Heart right ventricle (tissue), 16 donors: ENCODE measurements at regions not wholly inside any gene's neighbourhood (a gene's known extent, or its start where the extent isn't known, plus 50 kb on each side); places are given as distances from the start of the nearest gene placed in this dataset.

Experiments
- ATAC-seq, 8 donors: fragments of 200-7000 bp; cut with Tn5 transposase; one replicate each; pipeline ENCODE4 v1.9.1; 2020; ENCODE audit warnings: mild to moderate bottlenecking in 8 of 8, moderate library complexity in 8 of 8, moderate number of reproducible peaks in 1 of 8
- DNase-seq, 2 donors: peaks; one replicate each; pipeline ENCODE4 v3.0.0-alpha.2; 2020
- H3K27ac ChIP-seq, 10 donors: fragments of 200-600 bp; sonication (generic) in 2 of 10; one replicate each; pipeline versions ENCODE4 v1.5.0 to v1.8.0; 2020 to 2022; ENCODE audit warnings: mild to moderate bottlenecking in 3 of 10
- H3K27me3 ChIP-seq, 7 donors: fragments of 200-600 bp; one replicate each; pipeline ENCODE4 v1.8.0; 2021 to 2022; ENCODE audit warnings: mild to moderate bottlenecking in 2 of 7
- H3K36me3 ChIP-seq, 9 donors: fragments of 200-600 bp; sonication (generic) in 1 of 9; one replicate each; pipeline versions ENCODE4 v1.5.0 to v1.8.0; 2020 to 2022; ENCODE audit warnings: mild to moderate bottlenecking in 2 of 9
- H3K4me1 ChIP-seq, 9 donors: fragments of 200-600 bp; sonication (generic) in 1 of 9; one replicate each; pipeline versions ENCODE4 v1.5.0 to v1.8.0; 2020 to 2022; ENCODE audit warnings: mild to moderate bottlenecking in 4 of 9
- H3K4me3 ChIP-seq, 10 donors: fragments of 200-600 bp; sonication (generic) in 2 of 10; one replicate each; pipeline versions ENCODE4 v1.5.0 to v1.8.0; 2020 to 2022; ENCODE audit warnings: mild to moderate bottlenecking in 7 of 10, moderate library complexity in 2 of 10
- H3K9me3 ChIP-seq, 11 donors: fragments of 200-600 bp in 10 of 11; sonication (generic) in 2 of 11; one replicate each; pipeline versions ENCODE4 v1.5.0 to v1.8.0; 2013 to 2022; ENCODE audit warnings: mild to moderate bottlenecking in 2 of 11, control low read depth in 1 of 11, moderate library complexity in 1 of 11
- WGBS, 2 donors: extraction: QIAGEN DNeasy Blood & Tissue Kit; methylation state at CpG; one replicate each; pipeline ENCODE4 v1.1.7; 2013; ENCODE audit warnings: inconsistent platforms in 1 of 2; 5-methylcytosine and 5-hydroxymethylcytosine counted together
- intact Hi-C, 10 donors: fragments of 100-400 bp; cut with DNase I; formaldehyde crosslinking; loops; one replicate each; pipeline versions ENCODE4 v1.11.1 to v1.14.2; 2022
- TF ChIP-seq, protein P1 (sequence below), 9 donors: fragments of 200-600 bp; sonication (generic) in 2 of 9; IDR thresholded peaks; one replicate each; pipeline versions ENCODE4 v1.5.0 to v1.8.0; 2021 to 2022; ENCODE audit warnings: antibody characterized with exemption in 9 of 9, mild to moderate bottlenecking in 5 of 9, moderate library complexity in 1 of 9
- donor health status: Arrhythmogenic right ventricular cardiomyopathy.
- donor health status: ischemic (EF 13 %, LVEDD 7.1; RV severe dilation, severe dysfunction).
- donor health status: healthy with polysubstance abuse.
- donor health status: DM: no; HTN: yes; CAD: no.
- donor health status: DM: no; HTN: no; CAD: no.
- donor health status: ischemic (EF 25% LVEDD 6.9; RV normal size, moderate dysfunction).
- donor health status: ischemic (EF 25% LVEDD 5.7; RV mildly dilated, moderate dysfunction).
- donor health status: healthy.
- donor health status: DM: yes; HTN: yes; CAD: no.
- donor health status: Ischemic cardiomyopathy.
- donor health status: ischemic (EF 35%, LVEDD 5.7; RV mildly dilated, moderate dysfunction).
- donor health status: nonischemic (EF 11% LVEDD 7.7; RV severe dilation, severe dysfunction).
- donor health status: DM: yes; HTN: yes; CAD: no.
- donor health status: PGD.
- donor health status: ischemic (EF 29% LVEDD 5.4; RV normal size, mild dysfunction).
- donor health status: nonischemic (EF 23%, LVEDD 6.1; RV moderate dilation, normal function).

DNA sequence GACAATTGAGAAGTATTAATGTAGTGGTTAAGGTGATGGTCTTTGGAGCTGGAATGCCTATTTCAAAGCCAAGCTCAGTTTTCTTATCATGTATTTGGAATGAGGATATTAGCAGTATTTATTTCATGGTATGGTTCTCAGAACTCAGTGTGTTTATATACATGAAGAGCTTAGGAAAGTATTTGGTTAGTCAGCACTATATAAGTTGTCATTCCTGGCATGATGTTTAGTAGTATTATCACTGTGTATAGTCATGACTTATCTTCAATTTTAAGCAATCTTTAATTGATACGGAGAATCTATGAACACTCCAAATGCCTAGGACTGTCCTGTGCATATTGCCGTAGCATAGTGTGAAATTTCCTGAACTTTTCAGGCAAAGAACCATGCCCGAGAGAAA, 501.9 kb upstream of the USP24 start:
- ATAC-seq (no peak), DNase-seq (no peak)
- no peaks in the 10 kb centered on the region for H3K9me3 ChIP-seq
- no peaks in the 10 kb centered on the region for H3K27me3 ChIP-seq
- WGBS, 2 donors = 90 to 93% methylated on average over 3 of the region's 3 CpGs
- peaks cover 0 to 37% (median 14%) of the 10 kb centered on the region in 9 donors for H3K4me1 ChIP-seq
- intact Hi-C loops = no loop called here
- no peaks in the 10 kb centered on the region for H3K36me3 ChIP-seq
- no peak overlapping the region for H3K4me3 ChIP-seq
- no peak overlapping the region for H3K27ac ChIP-seq
- TF ChIP-seq, protein P1, sequence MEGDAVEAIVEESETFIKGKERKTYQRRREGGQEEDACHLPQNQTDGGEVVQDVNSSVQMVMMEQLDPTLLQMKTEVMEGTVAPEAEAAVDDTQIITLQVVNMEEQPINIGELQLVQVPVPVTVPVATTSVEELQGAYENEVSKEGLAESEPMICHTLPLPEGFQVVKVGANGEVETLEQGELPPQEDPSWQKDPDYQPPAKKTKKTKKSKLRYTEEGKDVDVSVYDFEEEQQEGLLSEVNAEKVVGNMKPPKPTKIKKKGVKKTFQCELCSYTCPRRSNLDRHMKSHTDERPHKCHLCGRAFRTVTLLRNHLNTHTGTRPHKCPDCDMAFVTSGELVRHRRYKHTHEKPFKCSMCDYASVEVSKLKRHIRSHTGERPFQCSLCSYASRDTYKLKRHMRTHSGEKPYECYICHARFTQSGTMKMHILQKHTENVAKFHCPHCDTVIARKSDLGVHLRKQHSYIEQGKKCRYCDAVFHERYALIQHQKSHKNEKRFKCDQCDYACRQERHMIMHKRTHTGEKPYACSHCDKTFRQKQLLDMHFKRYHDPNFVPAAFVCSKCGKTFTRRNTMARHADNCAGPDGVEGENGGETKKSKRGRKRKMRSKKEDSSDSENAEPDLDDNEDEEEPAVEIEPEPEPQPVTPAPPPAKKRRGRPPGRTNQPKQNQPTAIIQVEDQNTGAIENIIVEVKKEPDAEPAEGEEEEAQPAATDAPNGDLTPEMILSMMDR (IDR thresholded peaks at IDR 0.05) = no peak

DNA sequence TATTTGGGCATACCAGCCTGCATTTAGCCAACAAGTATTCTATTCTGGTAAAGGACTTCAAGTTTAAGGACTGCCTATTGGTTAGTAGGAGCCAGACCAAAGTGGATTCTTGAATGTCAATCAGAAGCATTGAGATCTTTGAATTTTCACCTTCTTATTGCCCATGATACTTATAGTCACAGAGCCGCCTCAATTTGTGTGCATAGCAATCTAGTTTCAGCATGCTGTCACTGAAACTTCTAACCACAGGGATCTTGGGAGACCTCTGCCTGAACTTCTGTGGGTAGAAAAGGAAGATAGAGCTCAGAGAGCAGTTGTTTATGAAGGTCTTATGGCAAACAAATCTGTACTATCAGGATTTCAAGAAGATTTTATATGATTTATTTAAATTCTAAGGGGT, 501.4 kb upstream of the USP24 start:
- intact Hi-C loops = no loop called here
- DNase-seq (no peak), ATAC-seq (no peak)
- Histone ChIP-seq H3K9me3 (no peaks in the 10 kb centered on the region), H3K4me1 (peaks cover 0 to 37% (median 14%) of the 10 kb centered on the region in 9 donors), H3K27me3 (no peaks in the 10 kb centered on the region), H3K27ac (no peak overlapping the region), H3K4me3 (no peak overlapping the region), H3K36me3 (no peaks in the 10 kb centered on the region)
- TF ChIP-seq, protein P1 (IDR thresholded peaks at IDR 0.05) = no peak
- WGBS, 2 donors = 94% methylated on average over 1 of the region's 1 CpG

DNA sequence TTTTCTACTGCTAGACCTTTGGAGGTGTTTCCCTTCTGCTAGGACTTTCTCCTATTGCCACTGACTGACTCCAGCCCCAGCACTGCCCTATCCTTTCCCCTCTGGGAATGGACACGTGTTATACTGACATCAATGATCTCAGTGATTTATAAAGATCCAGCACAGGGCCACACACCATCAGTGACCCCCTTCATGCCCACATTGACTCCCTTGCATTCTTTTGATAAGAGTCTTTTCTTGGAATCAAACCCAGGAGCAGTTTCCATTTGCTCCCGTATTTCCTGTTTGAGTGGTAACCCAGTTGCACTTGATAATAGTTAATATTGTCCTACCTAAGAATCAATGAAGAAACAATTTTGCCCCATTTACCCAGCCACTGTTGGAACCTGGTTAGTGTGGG, 501.0 kb upstream of the USP24 start:
- Histone ChIP-seq H3K4me3 (no peak overlapping the region), H3K27me3 (no peaks in the 10 kb centered on the region), H3K36me3 (no peaks in the 10 kb centered on the region), H3K4me1 (peaks cover 0 to 37% (median 14%) of the 10 kb centered on the region in 9 donors), H3K9me3 (no peaks in the 10 kb centered on the region), H3K27ac (no peak overlapping the region)
- 56 to 61% methylated on average over 2 of the region's 2 CpGs for WGBS, 2 donors
- ATAC-seq = no peak
- no peak for DNase-seq
- TF ChIP-seq, protein P1 (IDR thresholded peaks at IDR 0.05) = no peak
- intact Hi-C loops = no loop called here

DNA sequence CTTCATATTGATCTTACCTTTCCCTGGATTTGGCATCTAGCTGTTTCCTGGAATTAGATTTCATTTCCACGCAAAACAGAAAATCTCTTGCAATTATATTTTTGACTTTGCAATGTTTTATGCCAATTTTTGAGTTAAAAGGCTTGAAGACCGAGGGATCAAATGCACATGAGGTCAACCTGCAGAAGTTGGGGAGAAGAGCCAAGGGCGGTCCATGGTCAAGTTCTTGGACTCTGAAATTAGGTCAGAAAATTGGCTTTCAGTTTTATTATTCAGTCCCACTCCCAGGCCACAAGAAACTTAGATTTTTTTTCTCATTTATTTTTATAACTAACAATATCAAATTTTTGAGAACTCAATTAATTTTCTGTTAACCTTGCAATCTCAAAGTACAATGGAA, 499.1 kb upstream of the USP24 start:
- H3K36me3 ChIP-seq = no peaks in the 10 kb centered on the region
- ATAC-seq (no peak), DNase-seq (no peak)
- TF ChIP-seq, protein P1 (IDR thresholded peaks at IDR 0.05) = no peak
- H3K27me3 ChIP-seq = no peaks in the 10 kb centered on the region
- intact Hi-C loops = no loop called here
- H3K27ac ChIP-seq = no peak overlapping the region
- H3K9me3 ChIP-seq = no peaks in the 10 kb centered on the region
- no peak overlapping the region for H3K4me3 ChIP-seq
- 61 to 70% methylated on average over 3 of the region's 3 CpGs for WGBS, 2 donors
- peaks cover 0 to 36% (median 14%) of the 10 kb centered on the region in 9 donors for H3K4me1 ChIP-seq
